ENCODE measurements at regions not wholly inside any gene's neighbourhood (a gene's known extent, or its start where the extent isn't known, plus 50 kb on each side); places are given as distances from the start of the nearest gene placed in this dataset.

GRCh38 chr4:84050015-84050414 is 449.1 kb downstream of the NKX6-1 start:
- in situ Hi-C loops (cut with MboI; ENCODE audit: low sequenced_read_pairs): no loop called here
- TF ChIP-seq RCOR1 (IDR thresholded peaks at IDR 0.05; ENCODE audit: insufficient replicate concordance, low read length) (no peak), USF2 (IDR thresholded peaks at IDR 0.05; ENCODE audit: low read depth, low read length) (no peak), NFE2L2 (IDR thresholded peaks at IDR 0.05; ENCODE audit: low read depth, low read length) (no peak), CTCF (conservative IDR thresholded peaks at IDR 0.05; ENCODE audit: low read depth, low read length) (no peak), SMC3 (IDR thresholded peaks at IDR 0.05; ENCODE audit: low read depth, low read length) (no peak), RFX5 (IDR thresholded peaks at IDR 0.05; ENCODE audit: low read depth, low read length) (no peak), POLR2A (IDR thresholded peaks at IDR 0.05; ENCODE audit: low read depth, low read length) (no peak), MXI1 (IDR thresholded peaks at IDR 0.05; ENCODE audit: borderline replicate concordance, low read depth, low read length) (no peak), FOS (IDR thresholded peaks at IDR 0.05; ENCODE audit: low read depth, low read length) (no peak), CEBPB (IDR thresholded peaks at IDR 0.05; ENCODE audit: low read depth, low read length) (no peak), BHLHE40 (IDR thresholded peaks at IDR 0.05; ENCODE audit: low read depth, low read length) (no peak), MAFK (IDR thresholded peaks at IDR 0.05; ENCODE audit: low read depth, low read length) (no peak), MAZ (IDR thresholded peaks at IDR 0.05; ENCODE audit: borderline replicate concordance, low read depth, low read length) (no peak), ELK1 (IDR thresholded peaks at IDR 0.05; ENCODE audit: borderline replicate concordance, low read depth, low read length) (no peak)
- no peak overlapping the region for H3K18ac ChIP-seq (ENCODE audit: low read depth, low read length)

More at GRCh38 chr4:84050015-84050414, 449.1 kb downstream of the NKX6-1 start:
- Histone ChIP-seq H3K4me3 (ENCODE audit: insufficient read depth, low read depth, low read length) (no peak overlapping the region), H3K23ac (ENCODE audit: low read depth, low read length) (no peak overlapping the region), H2AFZ (replicated peaks; ENCODE audit: low read length, poor library complexity) (no peak overlapping the region), H2AK5ac (ENCODE audit: low read depth, low read length) (no peak overlapping the region), H3K56ac (ENCODE audit: extremely low read depth, insufficient read depth, low read length) (no peak overlapping the region), H2AK9ac (replicated peaks; ENCODE audit: low read depth, low read length, poor library complexity) (no peak overlapping the region), H3K79me1 (ENCODE audit: low read depth in 1 of 2, low read length in 2 of 2) (no peaks in the 10 kb centered on the region), H2BK5ac (ENCODE audit: low read depth, low read length, poor library complexity, severe bottlenecking) (no peak overlapping the region), H4K8ac (ENCODE audit: low read depth in 2 of 2, low read length in 2 of 2) (no peak overlapping the region), H3K27me3 (ENCODE audit: control insufficient read depth, insufficient read depth, low read length) (no peaks in the 10 kb centered on the region), H4K20me1 (ENCODE audit: insufficient read depth, low read length) (no peaks in the 10 kb centered on the region), H3K9ac (ENCODE audit: low read depth, low read length) (no peak overlapping the region), H3K4me2 (ENCODE audit: low read depth, low read length) (no peak overlapping the region), H4K5ac (ENCODE audit: low read depth, low read length) (no peak overlapping the region), H2BK20ac (ENCODE audit: low read depth, low read length) (no peak overlapping the region), H3K4ac (ENCODE audit: low read depth, low read length) (no peak overlapping the region), H3K9me3 (ENCODE audit: control insufficient read depth, insufficient read depth, low read length) (no peaks in the 10 kb centered on the region), H3K9me1 (ENCODE audit: insufficient read depth, low read length) (no peaks in the 10 kb centered on the region), H3K27ac (ENCODE audit: insufficient read depth, low read length) (no peak overlapping the region), H2BK15ac (ENCODE audit: low read depth, low read length) (no peak overlapping the region), H3K36me3 (ENCODE audit: control insufficient read depth, insufficient read depth, low read length) (no peaks in the 10 kb centered on the region), H3K4me1 (ENCODE audit: control insufficient read depth, insufficient read depth, low read length) (no peaks in the 10 kb centered on the region), H3K14ac (replicated peaks; ENCODE audit: low read depth, low read length) (no peak overlapping the region), H4K91ac (ENCODE audit: insufficient read depth, low read depth, low read length) (no peak overlapping the region), H2BK120ac (ENCODE audit: low read depth, low read length) (no peak overlapping the region)
- DNase-seq: no peak
- ATAC-seq (ENCODE audit: low read depth): no peak
- POLR2A ChIA-PET (ENCODE audit: unreplicated experiment): no interaction called here
- intact Hi-C loops (cut with micrococcal nuclease): no loop called here
- CTCF ChIA-PET: interaction anchor here (0.6 kb wide), 1 partner anchor 35 kb away, joined by 3 read pairs; no protein-coding TSS in a partner anchor
- BruUV-seq (replicated peaks): no TSS peak
- 0% methylated on average over 1 of the region's 1 CpG; no CpG with 5 or more reads in 1 of the 2 experiments for WGBS, 2 experiments (ENCODE audit: extremely low coverage in 2 of 2, insufficient read length in 1 of 2)
- dilution Hi-C loops (cut with HindIII; ENCODE audit: low sequenced_read_pairs, unreplicated experiment): no loop called here

Data from IMR-90 (cell line).